ENCODE measurements at regions not wholly inside any gene's neighbourhood (a gene's known extent, or its start where the extent isn't known, plus 50 kb on each side); places are given as distances from the start of the nearest gene placed in this dataset.

GRCh38 chr3:67289626-67290025 lies 291.5 kb downstream of the KBTBD8 start:
- H3K4me3 ChIP-seq (ENCODE audit: low read depth, low read length): no peak overlapping the region
- no peak for DNase-seq (ENCODE audit: low read depth)
- no peak for TF ChIP-seq CTCF (IDR thresholded peaks at IDR 0.05; ENCODE audit: control insufficient read depth, extremely low read depth, insufficient read depth)

GRCh38 chr3:67290438-67290837 lies 292.3 kb downstream of the KBTBD8 start:
- no peak for DNase-seq (ENCODE audit: low read depth)
- H3K4me3 ChIP-seq (ENCODE audit: low read depth, low read length): no peak overlapping the region
- no peak for TF ChIP-seq CTCF (IDR thresholded peaks at IDR 0.05; ENCODE audit: control insufficient read depth, extremely low read depth, insufficient read depth)

DNA sequence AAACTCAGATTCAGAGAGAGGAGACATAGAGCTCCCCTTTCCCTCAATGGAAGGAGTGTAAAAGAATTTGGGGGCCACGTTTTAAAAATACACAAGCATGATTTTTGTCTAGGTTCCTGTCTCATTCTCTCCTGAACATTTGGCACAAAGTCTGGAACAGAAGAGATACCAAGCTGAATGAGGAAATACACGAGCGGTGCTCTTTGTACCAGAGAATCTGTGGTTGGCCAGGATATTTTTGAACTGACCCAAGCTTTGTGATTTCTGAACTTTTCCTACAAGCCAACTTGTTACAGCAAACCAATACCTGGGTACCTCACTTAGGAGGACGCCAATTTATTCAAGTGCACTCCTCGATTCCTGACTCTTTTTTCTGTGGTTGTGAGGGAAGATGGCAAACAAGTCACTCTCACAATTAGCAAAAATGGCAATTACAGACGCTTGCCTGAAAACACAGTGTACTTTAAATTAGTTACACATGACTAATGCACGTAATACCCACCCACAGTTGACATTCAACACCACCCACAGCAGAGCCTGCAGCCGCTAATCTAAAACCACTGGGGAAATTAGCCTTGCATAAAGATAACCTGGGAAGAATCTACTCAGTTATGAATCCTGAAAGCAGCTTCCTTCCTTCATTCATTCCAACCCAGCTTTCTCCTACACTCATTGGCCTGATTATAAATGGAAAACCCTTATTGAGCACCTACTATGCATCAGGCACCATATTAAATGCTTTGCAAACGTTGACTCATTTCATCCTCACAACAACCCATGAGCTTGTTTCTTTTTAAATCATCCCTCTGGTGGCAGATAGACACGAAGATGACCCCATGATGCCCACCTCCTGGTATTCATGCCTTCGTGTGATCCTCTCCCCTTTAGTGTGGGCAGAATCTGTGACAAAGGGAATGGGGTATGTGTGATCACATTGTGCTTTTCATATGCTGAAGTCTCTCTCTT lies 293.5 kb downstream of the KBTBD8 start:
- no peak for DNase-seq (ENCODE audit: low read depth)

DNA sequence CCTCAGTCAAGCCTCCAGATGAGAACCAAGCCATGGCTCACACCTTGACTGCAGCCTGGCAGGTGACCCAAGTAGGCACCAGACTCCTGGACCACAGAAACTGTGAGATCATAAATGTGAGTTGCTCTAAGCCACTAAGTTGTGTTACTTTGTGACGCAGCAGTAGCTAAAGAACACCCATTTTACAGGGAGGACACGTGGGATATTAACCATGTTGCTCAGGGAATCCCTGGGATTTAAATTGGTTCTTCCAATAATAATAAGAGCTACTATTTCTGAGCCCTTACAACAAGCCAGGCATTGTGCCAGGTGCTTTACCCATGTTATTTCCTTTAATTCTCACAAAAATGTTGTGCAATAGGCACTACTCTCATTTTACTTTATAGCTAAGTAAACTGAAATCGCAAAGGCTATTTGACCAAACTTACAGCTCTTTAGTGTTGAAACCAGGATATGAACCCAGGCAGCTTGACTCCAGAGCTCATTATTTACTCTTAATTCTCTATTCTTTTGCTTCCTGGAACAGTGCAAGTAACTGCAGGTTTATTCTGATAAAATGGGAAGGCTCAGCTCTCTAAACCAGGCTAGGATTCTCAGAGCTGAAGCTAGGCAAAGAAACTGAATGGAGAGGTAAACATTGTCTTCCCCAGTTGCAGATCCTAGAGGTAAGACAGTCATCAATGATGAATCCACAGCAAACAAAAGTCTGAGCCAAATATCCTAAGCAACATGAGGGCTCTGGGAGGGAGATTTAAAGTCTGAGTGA lies 294.4 kb downstream of the KBTBD8 start:
- no peak overlapping the region for H3K4me3 ChIP-seq (ENCODE audit: low read depth, low read length)
- DNase-seq (ENCODE audit: low read depth): peak; percentile 40
- no peak for TF ChIP-seq CTCF (IDR thresholded peaks at IDR 0.05; ENCODE audit: control insufficient read depth, extremely low read depth, insufficient read depth)

More for the DNA sequence above, 293.5 kb downstream of the KBTBD8 start:
- H3K4me3 ChIP-seq (ENCODE audit: low read depth, low read length): no peak overlapping the region
- no peak for TF ChIP-seq CTCF (IDR thresholded peaks at IDR 0.05; ENCODE audit: control insufficient read depth, extremely low read depth, insufficient read depth)

DNA sequence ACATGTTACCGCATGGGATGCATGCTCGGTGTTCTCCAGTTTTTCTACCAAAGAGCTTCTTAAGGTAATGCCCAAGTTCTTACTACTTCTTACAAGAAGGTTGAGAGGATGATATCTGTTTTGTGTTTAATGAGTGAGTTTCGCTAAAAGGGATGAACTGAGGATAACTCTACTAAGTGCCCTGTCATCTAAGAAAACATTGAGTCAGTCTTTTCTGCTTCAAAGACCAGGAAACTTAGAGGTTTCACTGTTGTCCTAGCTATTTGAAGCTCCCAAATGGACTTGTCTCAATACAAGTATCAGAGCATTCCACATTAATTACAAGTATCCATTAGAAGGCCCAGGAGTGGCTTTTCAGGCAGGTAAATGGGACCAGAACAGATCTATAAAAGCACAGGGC lies 296.2 kb downstream of the KBTBD8 start:
- TF ChIP-seq CTCF (IDR thresholded peaks at IDR 0.05; ENCODE audit: control insufficient read depth, extremely low read depth, insufficient read depth): no peak
- H3K4me3 ChIP-seq (ENCODE audit: low read depth, low read length): no peak overlapping the region
- DNase-seq (ENCODE audit: low read depth): no peak

- no peak overlapping the region for H3K4me3 ChIP-seq (ENCODE audit: low read depth, low read length)
- DNase-seq (ENCODE audit: low read depth): no peak
- TF ChIP-seq CTCF (IDR thresholded peaks at IDR 0.05; ENCODE audit: control insufficient read depth, extremely low read depth, insufficient read depth): no peak
These were observed 298.2 kb downstream of the KBTBD8 start for GRCh38 chr3:67296039-67296892.
